Hematopoietic multipotent progenitor cell treated with erythropoietin and hydrocortisone succinate and interleukin-3 and kit ligand, for 6 days (in vitro differentiated cells): ENCODE measurements at regions not wholly inside any gene's neighbourhood (a gene's known extent, or its start where the extent isn't known, plus 50 kb on each side); places are given as distances from the start of the nearest gene placed in this dataset.

Source experiments
- DNase-seq: peaks from one replicate; pipeline ENCODE4 v3.0.0-alpha.2; 2015

DNA sequence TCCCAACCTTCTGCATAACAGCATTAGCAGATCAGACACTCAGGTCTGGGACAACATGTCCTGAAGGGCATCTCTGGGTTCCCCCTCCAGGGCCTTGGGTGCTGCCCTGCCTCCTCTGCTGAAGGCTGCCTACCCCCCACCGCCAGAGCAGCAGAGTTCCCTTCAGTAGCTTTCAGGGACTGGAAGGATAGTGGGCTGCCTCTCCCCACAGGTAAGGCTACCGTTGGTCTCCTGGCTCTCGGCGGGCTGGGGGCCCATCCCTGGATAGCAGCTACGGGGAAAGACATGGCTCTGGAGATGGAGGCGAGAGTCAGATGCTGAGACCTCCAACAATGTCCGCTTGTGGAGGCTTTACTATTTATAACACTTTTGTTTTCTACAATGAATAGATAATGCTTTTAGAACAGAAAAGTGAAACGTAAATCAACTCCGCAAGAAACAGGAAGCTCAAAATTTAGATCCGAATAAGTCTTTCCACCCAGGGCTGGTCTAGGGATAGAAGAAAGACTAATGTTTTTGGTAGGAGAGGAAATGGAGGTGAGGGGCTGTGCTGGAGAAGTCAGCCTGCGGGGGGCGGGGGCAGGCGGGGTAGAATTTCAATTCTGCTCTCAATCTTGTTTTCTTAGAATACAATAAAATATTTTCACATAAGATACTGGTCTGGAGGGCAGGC lies 58.4 kb downstream of the ARL4C start:
- DNase-seq: no peak

DNA sequence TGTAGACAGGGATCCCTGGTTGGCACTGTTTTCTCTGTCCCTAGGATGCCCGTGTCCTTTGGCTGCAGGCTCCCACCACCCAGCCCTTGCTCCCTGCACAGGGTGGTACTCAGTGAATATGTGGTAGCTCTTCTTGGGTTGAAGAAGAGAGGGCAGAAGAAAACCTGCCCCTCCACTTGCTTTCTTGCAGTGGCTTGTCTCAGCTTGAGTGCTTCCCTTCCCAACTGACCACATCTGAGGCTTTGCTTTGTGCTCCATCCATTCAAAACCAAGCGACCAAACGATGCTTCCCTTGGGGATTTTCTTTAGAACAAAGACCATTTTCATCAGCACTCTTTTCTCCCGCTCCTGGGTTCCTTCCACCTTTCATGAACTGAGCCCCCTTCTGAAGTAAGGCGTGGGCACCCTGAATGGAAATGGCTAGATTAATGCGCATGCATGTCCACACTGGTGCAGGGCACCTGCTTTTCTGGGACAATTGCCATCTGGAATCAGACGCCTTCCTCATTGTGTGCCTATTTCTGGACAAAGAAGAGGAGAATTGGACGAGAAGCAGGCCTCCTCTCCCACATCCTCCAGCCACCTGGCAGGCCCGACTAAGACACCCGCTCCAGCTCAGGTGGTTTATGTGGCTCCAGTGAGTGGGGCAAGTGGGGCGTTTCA lies 59.1 kb downstream of the ARL4C start:
- DNase-seq: no peak

DNA sequence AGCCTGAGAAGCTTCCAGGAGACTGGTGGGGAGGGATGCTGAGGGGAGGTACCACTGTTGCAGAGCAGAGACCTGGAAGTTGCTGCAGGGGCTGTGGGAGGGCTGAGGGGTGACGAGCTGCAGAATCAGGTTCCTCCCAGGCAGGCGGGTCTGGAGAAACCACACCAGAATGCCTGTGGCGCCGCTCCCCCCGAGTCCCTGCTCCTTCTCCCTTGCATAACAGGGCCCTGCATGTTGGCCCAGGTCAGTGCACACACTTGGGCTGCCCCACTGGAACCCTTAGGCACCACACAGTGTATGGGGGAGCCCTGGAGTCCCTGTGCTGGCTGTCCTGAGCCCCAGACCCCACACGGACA lies 60.4 kb downstream of the ARL4C start:
- no peak for DNase-seq

DNA sequence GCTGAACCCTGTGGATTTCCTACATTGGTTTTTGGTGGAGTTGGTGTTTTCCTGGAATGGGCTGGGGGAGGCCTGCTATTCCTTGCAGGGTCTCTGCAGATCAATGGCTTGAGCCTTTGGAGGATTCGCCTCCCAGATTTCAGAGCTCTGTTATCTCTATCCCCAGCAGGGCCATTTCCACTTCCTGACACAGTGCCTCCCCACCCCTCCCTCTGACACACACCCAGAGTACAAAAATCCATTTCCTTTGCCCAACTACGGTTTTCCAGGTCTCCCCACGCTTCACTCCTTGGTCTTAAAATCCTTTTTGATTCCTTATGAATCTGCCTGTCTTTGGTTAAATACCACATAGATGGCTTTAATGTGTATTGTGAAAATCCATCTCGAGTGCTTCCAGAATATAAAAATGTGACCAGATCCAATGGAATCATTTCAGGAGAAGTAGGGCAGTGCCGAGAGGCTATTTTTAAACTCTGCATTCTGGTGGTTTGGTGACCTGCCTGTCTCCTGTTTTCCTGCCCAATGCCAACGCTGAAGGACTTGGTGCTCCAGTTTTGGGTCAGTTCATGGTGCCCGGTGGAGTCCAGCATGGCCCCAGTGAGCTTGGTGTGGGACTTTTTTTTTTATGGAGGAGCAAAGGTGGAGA lies 60.9 kb downstream of the ARL4C start:
- DNase-seq: no peak

DNA sequence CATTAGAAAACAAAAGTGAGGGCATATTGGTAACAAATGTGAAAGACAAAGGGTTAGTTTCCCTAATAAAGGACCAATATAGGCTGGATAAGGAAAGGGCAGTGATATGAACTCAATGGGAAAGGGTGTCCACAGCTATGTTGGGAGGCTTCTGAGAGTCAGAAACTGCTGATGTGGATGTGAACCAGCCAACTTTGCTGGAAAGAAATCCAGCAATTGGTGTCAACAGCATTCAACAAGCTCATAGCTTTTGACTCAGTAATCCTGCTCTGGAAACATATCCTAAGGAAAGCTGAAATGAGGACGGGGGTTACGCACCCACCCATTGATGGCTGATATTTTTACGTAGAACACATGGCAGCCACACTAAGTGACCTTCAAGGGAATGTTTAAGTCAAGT lies 63.7 kb downstream of the ARL4C start:
- DNase-seq: no peak

DNA sequence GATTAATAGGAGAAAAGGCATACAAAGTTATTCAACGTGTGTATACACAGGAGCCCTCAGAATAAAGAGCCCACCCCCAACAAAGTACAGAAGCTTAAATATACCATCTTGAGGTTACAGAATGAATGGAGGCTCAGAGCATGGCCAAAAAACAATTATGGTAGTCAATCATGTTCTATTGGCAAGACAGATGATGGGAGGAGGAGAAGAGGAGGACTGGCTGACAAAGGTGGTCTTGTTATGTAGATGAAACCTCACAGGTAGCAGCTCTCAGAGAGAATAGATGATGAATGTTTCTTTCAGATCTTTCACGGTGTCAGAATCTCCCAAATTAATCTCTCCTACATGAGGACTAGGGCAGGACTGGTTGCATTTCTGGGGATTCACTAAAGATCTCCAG lies 66.0 kb downstream of the ARL4C start:
- no peak for DNase-seq

DNA sequence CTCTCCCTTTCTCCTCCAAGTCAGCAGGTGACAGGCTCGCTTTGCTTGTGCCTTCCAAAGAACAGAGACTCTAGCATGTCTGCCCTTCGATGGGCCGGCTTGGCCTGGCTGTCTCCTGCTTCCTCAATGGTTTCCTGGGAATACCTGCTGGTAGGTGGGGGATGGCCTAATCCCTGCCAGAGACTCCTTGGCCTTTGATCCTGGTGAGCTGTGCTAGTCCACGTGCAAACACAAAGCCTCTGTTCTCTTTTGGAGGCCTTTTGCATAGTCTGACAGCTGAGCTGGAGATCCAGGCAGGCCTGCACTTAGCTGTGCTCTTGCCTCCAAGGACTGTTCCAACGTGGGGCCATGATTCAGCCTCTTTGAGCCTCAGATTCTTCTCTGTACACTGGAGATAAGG lies 67.6 kb downstream of the ARL4C start:
- peak; percentile 31 for DNase-seq

DNA sequence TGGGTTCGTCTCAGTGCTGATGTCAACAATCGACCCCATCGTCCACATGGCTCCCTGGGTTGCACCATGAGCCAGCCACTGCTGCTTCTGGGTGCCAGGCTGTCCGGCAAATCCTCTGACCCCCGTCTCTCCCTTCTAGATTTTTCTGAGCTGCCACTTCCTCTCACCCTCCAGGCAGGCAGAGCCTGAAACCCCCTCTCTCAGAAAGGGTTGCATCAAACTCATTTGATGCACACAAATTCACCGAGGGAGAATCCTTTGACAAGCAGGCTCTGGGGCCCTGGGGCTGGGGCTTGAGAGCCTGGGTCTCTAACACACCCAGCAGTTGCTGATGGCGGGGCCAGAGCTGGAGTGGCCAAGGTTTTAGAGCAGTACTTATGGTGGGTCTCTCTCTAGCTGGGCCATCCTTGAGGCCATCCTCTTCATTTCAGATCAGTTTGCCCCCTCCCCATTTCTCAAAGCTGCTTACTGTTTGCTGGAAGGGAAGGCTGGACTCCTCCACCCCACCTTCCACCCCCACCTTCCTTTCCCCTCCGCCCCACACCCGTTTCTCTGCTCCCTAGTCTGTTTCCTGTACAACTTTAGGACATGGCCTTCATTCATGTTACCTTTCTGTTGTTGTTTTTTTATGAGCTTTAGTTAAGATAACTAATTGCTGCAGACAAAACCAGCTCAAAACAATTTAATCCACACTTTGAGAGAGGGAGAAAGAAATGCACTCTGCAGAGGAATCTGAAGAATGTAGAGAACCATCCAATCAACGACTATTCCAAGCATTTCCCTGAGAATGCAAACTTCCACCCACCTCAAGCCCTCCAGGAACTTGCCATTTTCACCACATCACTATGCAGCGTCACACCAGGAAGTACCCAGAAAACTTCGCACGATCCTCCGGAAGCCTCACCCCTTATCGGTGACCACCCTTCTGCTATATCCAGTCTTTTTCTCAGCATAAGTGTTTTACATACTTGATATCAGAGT lies 69.5 kb downstream of the ARL4C start:
- DNase-seq: peak; percentile 24

DNA sequence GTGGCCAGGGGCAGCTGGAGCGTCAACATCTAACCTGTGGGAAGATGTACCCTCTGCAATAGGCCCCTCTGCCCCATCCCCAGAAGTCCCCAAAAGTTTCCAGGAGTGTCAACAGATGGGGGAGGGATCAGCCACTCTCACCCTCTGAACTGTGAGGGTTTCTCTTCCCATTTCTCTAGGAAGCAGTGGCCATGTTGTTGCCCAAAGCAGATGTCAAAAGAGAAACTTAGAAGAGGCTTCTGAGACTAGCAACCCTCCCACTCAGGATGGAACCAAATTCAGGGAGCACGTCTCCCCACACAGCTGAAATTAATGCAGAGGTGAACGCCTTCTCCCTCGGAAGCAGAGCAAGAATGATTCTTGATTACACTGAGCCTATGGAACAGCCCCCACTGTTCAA lies 70.3 kb downstream of the ARL4C start:
- no peak for DNase-seq

DNA sequence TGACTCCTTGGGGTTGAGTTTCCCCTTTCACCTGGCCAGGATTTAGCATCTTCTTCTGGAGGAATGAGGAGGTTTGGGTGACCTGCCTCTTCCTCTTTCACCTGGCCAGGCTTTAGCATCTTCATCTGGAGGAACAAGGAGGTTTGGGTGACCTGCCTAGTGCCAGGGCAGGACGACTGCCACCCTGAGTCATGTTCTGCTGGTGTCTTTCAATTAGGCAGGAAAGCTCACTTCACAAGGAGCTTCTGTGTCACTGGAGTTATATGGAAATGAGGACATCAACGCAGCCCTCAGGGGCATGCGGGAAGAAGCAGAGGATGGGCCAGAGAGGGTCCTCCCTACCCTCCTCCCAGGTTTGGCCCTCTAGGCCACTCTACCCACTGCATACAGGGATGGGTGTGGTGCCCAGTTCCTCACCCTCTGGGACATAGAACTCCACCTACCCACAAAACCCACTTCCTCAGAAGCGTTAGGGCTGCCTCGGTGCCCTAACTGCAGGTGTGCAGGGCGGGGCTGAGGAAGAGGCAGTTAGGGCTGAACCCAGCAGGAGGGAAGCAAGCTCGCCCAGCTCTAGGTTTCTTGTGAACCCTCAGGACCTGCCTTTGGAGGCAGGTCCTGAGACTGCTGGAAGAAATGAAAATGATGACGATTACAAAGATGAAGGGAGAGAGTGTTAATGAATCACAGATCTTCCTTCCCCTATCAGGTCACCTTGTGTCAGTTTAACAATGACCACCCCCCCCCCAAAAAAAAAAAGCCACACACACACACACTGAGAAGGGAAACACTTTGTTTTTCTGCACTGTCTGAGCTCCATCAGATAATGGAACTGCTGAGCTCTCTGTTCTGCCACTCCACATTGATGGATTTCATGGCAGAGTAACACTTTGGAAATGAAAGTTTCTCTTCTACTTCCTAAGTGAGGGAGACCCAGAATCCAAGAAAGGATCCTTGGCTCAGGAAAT lies 71.0 kb downstream of the ARL4C start:
- DNase-seq: peak; percentile 48

DNA sequence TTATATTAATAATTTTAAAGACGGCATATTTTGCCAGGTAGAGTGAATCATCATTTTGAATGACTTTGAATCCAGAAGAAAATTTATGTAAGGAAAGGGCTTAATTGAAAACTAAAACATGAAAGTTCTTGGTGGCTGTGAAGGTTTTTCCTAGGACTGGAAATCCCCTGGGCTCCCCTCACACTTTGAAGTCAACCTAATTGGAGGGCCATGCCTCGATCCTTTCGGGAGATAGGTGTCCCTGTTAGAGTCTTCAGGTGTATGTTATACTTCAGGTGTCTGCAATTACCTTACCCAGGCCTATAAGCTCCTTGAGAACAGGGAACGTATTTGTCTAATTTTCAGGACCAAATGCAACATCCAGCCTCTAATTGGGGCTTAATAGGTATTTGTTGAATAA lies 73.0 kb downstream of the ARL4C start:
- DNase-seq: no peak

DNA sequence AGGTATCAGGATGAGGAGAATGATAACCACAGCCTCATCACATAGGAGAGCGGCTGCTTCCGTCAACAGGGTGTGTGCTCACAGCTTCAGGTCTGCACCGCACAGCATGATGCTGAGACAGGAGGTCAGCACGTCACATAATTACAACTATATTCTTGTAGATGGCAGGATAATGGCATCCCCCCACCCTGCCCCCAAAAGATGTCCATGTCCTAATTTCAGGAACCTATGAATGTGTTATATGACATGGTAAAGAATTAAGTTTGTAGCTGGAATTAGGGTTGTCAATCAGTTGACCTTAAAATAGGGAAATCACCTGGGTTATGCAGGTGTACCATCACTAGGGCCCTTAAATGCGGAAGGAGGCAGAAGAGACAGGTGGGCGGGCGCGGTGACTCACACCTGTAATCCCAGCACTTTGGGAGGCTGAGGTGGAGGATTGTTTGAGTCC lies 73.9 kb downstream of the ARL4C start:
- DNase-seq: no peak

DNA sequence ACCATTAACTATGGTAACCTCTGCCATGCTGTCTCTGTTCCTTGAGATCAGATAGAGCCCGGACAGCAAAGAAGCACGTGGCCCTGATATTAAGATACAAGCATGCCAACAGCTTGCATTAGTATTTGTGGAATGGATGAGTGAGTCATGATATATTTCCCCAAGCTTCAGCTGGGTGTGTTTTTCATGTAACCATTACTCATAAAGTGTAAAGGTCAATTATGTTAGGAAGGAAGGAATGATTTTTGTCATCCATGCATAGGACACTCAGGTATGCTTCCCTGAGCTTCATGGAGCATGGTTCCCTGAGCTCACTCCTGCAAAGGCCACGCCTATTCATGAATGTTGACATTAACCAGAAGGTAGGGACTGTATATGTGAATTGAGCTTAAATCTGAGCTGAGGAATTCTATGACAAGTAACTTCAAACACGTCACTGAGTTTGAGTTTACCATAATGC lies 74.6 kb downstream of the ARL4C start:
- DNase-seq: no peak

DNA sequence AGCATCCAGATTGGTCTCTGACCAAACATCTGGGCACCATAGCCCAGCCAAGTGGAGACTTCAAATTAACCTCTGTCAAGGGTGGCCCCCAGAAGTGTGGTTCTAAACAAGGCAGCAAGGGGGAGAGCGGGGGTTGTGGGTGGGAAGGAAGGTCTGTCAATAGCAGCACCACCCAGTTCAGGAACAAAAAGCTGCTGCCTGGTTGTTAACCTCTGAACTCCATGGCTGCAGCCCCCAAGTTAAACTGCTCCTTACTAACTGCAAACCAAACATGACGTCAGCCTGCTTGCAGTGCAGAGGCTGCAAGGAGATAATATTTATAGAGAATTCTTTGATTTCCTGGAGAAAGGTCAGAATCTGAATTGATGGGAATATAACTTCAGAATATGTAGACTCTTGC lies 76.5 kb downstream of the ARL4C start:
- DNase-seq: no peak

DNA sequence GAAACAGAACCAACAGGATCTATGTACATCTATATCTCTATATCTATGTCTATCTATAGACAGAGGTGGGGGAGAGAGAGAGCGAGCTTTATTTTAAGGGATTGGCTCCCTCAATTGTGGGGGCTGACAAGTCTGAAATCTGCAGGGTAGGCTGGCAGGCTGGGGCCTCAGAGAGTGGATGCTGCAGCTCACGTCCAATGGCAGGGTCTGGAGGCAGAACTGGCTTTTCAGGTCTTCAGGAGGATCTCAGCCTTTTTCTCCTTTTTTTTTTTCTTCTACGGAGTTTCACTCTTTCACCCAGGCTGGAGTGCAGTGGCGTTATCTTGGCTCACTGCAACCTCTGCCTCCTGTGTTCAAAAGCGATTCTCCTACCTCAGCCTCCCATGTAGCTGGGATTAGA lies 77.2 kb downstream of the ARL4C start:
- no peak for DNase-seq

DNA sequence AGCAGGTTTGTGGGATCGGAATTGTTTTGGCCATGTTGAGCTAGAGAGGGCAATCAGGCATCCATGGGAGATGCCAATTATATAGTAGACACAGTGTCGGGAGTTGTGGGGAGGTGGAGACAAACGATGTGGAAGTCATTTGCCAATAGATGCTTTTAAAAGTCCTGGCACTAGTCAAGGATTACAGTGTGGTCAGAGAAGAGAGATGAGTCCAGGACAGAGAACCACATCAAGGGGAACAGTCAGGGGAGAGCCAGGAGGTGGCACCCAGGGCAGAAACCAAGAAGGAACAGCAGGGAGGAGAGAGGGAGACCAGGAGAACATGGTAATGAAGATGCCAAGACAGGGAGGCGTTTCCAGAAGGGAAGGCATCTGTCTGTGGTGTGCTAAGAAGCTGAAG lies 81.2 kb downstream of the ARL4C start:
- DNase-seq: no peak

DNA sequence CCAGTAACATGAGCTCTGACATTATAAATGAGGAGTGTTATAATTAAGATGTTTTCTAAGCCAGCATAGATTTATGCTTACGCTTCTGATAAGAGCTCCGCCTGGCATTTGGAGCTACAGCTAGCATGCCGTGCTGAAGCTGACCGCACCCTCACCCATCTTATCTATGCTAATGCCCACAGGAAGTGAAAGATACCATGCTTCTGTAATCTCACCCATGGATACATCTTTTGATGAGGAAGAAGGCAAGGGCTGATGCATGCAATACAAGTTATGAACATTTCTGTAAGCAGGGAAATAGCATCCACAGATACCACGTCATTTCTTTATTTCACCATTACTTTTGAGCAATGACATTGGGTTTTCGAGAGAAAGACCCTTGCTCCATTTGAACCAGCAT lies 82.3 kb downstream of the ARL4C start:
- DNase-seq: peak; percentile 78

DNA sequence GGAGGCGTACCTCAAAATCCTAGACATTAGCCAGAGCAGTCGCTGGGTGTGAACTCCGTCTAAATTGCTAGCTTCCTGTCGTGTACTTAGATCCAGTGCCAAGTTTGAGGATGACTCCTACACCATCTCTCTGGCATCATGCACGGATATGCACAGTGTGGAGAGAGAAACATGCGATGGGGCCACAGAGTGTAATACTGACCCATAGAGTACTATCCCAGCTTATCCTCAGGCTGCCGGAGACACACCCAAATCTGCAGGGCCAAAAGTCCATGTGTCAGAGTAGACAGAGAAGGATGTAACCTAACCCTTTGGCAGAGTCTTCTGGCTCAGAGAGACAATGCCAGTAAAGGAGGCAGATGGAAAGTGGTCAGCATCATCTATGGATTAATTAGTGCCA lies 84.2 kb downstream of the ARL4C start:
- no peak for DNase-seq

DNA sequence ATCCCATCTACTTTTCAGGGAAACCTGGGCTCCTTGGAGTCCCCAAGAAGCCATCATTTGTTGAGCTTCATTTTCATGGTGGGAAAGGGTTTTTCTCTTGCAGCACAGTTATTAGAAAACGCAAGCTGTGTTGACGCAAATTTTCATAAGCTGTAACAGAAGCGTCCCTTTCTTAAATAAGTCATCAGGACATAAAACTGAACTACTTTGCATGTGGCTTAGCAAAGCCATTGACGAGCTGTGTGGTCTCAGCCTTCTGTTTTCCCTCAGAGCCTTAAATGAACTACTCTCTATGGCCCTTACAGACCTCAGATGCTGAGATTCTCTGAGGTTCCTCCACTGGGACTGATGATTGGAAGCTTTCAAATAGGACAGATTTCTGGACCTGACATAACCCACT lies 85.1 kb downstream of the ARL4C start:
- no peak for DNase-seq

DNA sequence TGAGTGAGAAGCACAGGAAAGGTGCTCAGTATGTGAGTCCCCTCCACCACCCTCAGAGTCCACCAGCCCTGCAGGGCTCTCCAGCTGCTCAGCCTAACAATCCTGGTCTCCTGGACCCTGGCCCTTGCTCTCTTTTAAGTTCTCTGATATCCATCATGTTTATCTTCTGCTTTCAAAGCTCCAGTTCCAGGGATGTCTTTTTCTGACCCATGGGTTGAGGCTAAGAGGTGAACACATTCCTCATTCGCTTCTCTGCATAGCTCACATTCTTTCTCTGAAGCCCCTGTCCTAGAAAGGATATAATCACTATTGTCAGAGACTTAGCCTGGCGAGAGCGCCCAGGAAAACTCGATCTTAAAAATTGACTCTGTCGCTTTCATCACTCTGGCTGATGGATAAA lies 86.4 kb downstream of the ARL4C start:
- no peak for DNase-seq

DNA sequence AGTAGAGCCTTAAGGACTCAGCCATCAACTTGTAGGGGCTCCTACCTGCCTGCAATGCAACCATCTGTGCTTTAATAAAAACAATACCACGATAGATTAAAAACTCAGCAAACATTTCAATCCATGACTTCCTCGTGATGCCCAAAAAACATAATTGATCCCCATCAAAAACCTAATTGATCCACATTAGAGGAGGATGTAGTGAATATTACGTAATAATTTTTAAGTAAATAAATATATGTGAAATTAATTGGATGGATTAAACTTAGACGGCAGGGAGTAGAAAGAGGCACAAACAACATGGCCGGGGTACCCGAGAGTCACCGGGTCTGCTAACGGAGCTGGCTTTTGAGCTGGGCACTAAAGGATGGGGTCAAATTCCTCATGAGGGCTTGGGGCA lies 87.3 kb downstream of the ARL4C start:
- DNase-seq: no peak

DNA sequence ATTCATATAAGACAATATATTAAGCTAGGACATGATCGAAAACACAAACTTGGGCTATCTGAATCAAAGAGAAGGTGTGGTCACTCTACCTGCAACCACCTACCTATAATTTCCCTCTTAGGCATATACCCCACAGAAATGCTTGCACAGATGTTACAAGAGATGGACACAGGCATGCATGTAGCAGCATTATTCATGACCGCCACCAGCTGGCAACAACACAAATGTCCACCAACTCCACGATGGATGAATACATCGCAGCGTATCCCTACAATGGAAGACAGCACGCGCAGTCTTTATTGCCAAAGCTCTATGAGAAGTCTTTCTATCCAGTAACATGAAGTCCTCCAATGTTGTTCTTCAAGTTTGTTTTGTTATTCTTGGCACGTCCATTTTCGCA lies 90.8 kb downstream of the ARL4C start:
- no peak for DNase-seq
